GM21529 (cell line): ENCODE measurements at regions not wholly inside any gene's neighbourhood (a gene's known extent, or its start where the extent isn't known, plus 50 kb on each side); places are given as distances from the start of the nearest gene placed in this dataset.

Experiments
- ATAC-seq: cut with Tn5 transposase; IDR thresholded peaks from one replicate; pipeline ENCODE4 v1.9.1; 2021; ENCODE audit not compliant: unreplicated experiment

DNA sequence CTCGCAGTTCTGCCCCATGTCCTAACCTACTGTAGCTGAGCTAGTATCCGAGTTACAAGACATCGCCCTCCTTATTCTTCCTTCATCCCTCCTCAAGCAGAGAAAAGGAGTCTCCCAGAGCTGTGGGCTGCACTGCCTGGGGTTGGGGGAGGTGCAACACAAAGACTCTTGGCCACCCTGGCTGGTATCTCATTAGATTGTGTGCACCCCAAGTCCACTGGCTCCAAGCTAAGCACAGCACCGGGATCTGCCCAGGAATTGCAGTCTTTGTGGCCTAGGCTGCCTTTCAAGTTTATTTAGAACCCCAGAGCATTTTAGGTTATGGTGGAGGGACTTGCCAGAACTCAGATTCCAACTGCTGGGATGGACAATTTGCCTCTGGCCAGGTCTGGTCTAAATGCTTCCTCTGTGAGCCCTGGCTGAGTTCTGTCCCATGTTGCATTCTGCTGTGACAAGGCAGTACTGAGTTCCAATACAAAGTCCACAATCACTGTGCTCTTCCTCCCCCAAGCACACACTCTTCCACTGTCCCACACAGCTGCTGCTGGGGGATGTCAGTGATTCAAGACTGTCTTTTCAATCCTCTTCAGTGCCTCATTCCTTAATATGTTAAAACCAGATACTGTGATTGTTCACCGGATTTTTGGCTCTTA, 169.6 kb upstream of the CLEC14A start:
- no peak for ATAC-seq

DNA sequence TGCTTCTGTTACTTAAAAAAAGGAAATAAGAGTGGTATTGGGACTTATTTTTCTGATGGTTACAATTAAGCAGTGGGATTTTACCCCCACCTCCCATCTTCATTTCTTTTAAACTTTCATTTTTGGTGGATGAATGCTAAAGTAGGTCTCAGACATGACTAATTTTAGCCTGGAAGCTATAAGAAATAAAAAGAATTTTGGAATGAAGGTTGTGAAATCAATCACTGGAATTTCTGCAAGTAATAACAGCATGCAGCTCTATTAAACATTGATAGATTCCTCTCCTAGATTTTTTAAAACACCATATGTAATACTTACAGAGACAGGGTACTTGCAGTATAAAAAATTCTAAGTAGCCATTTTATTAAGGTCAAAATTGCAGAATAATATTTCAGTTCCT, 164.2 kb upstream of the CLEC14A start:
- ATAC-seq: no peak

- no peak for ATAC-seq
These were observed 163.7 kb upstream of the CLEC14A start for GRCh38 chr14:38419579-38419978.

- ATAC-seq: no peak
These were observed 156.8 kb upstream of the CLEC14A start for GRCh38 chr14:38412654-38413053.

DNA sequence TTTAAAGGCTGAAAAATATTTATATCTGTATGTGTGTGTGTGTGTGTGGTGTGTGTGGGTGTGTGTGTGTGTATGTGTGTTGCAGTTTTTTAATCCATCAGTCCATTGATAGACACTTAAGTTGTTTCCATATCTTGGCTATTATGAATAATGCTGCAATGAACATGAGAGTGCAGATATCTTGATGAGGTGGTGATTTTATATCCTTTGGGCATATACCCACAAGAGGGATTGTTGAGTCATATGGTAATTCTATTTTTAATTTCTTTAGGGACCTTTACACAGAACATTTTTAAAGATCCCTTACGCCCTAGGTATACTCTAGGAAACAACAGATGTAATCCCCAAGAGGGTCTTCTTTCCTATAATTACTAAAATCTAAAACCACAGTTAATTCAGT, 154.5 kb upstream of the CLEC14A start:
- ATAC-seq: no peak

- no peak for ATAC-seq
These were observed 153.3 kb upstream of the CLEC14A start for GRCh38 chr14:38409071-38409705.

DNA sequence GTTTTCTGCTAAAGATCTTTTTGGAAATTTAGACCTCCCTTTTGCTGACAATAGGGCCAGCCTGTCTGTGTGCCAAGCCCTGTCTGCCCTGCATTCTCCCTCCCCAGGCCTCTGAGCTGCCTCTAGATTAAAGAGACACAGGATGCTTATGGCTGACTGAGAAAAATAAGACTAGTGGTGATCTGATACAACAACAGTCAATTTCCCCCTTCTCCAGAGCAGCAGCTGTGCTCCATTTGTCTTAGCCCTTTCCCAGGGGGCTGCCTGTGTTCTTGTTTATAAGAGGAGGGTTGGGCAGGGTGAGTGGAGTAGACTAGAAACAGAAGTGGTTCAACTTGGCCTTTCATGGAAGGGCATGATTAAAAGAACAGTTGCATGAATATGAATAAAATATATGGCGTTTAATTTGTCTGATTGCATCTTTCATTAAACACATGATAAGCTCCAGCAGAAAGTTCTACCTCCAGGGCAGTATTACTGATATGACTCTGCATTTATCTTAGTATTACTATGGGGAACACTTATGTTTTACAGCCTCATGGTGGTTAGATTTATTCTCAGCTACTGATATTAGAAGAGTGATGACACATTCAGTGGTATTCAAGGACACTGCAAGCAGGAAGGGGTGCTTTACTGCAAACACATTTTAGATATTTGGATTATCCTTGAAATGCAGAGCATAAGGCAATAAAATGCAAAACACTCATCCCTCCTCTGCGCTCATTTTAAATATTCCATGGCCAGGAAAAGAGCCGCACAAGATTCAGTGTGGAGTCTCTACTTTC, 150.2 kb upstream of the CLEC14A start:
- ATAC-seq: no peak

GRCh38 chr14:38404616-38405015, 148.7 kb upstream of the CLEC14A start:
- ATAC-seq: no peak

- no peak for ATAC-seq
These were observed 148.2 kb upstream of the CLEC14A start for GRCh38 chr14:38404100-38404541.

GRCh38 chr14:38400751-38401150, 144.9 kb upstream of the CLEC14A start:
- ATAC-seq: no peak

DNA sequence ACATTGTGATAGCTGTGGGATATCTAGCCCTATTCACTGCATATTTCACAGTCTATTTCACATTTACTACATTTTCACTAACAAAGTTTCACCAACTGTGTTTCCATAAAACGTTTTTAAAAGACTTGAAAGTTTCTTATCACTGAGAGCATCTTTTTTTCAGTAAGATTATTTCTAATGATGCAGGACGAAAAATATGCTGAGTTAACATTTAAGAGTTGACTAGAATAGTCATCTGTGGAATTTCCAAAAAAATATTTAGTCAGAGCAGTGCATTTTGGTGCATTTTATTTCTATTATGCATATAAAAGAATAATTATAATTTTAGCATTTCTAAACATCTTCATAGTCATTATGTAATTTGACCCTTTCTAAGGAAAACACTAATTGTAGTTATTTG, 143.8 kb upstream of the CLEC14A start:
- no peak for ATAC-seq

DNA sequence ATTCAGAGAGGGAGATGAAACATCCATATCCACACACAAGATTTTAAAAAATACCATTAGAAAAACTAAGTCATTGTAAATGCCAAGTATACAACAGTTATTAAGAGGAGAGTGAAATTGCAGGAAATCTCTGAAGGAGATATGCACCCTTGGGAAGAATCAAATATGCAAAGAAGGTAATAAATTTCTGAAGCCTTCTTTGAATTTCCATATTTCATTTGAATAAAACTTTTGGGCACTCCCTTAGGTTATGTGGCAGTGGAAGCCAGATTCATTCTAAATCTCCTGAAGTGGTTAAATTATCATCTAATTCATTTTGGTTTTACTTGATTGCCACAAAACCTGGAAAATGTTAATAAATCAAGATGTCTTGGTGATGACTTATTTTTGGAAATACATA, 138.9 kb upstream of the CLEC14A start:
- ATAC-seq: no peak

DNA sequence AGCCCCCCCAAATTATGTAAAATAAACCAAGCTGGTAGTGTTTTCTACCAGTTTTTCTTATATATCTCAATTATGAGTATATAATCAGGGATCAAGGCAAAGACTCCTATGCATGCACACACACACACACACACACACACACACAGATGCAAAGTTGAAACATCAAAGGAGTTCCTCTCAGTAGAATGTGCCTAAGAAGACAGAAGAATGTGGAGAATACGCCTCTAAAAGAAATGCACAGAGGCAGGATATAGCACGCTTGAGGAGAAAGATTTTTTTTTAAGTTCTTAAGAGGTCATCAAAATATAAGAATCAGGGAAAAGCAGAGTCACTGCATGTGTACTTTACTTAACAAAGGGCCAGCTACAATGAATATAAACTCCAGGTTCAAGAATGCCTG, 138.2 kb upstream of the CLEC14A start:
- ATAC-seq: no peak

GRCh38 chr14:38391334-38391733, 135.4 kb upstream of the CLEC14A start:
- no peak for ATAC-seq

DNA sequence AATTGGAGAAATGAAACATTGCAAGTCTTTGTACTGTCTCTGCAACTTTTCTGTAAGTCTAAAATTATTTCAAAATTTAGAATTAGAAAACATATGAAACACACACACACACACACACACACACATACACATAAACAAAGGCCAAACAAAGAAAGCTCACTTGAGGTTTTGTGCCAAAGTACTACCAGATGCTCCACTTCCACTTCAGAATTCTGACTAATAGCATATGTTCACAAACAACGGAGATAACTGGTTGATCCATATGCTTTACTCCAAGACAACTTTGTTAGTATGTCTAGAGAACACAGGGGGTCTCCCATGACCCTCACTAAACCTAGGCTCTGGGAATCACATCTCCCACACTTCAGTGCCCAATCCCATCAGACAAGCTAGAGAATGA, 133.8 kb upstream of the CLEC14A start:
- no peak for ATAC-seq

- ATAC-seq: no peak
These were observed 131.9 kb upstream of the CLEC14A start for GRCh38 chr14:38387821-38388220.

- ATAC-seq: no peak
These were observed 129.9 kb upstream of the CLEC14A start for GRCh38 chr14:38385836-38386235.

DNA sequence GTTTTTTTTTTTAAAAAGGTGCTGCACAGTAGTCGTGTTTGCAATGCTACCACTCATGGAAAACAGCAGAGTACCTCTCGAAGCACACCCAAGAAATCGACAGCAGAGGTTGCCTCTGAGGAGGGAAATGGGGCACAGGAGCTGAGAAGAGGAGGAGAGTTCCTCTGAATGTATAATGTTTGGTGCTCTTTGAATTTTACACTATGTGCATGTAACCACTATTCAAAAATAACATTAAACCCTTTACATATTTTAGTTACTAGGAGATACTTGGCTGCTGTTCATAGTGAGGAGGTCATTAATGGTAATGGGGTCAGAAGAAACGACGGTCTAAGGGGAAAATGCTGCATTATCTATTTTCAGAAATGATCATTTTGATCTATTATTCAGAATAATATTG, 129.4 kb upstream of the CLEC14A start:
- ATAC-seq: no peak

DNA sequence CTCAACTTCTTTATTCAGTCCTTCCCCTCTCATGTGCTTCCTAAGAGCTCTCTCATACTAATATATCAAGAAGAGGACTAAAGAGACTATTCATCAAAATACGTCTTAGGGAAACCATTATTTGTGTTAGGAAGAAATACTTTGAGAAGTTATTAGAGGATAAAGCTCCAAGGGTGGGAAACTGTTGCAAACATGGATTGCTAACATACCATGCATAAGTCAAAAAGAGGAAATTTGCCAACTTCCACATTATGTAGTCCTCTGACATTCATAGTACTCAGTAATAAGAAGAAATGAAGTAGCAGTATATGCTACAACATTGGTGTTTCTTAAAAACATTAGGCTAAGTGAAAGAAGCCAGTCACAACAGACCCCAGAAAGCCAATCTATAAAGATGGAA, 128.8 kb upstream of the CLEC14A start:
- no peak for ATAC-seq

DNA sequence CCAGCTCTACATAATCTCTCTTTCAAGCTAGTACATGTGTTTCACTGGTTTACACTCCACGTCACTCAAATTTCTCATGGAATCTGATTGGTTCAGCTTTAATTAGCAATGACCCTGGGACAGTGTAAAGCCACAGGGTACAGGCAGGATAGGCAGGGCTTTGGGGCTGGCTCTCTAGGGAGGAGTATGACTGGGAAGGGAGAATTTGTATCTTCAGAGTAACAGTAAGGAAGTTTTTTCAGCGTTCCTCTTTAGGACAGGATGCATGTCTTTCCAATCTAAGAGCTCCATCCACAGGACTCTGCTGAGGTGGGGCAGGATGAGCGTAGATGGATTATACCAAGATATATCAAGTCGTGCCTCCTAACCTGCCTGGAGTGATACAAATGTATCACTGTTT, 112.0 kb upstream of the CLEC14A start:
- ATAC-seq: no peak

GRCh38 chr14:38366374-38366773, 110.5 kb upstream of the CLEC14A start:
- ATAC-seq: no peak

DNA sequence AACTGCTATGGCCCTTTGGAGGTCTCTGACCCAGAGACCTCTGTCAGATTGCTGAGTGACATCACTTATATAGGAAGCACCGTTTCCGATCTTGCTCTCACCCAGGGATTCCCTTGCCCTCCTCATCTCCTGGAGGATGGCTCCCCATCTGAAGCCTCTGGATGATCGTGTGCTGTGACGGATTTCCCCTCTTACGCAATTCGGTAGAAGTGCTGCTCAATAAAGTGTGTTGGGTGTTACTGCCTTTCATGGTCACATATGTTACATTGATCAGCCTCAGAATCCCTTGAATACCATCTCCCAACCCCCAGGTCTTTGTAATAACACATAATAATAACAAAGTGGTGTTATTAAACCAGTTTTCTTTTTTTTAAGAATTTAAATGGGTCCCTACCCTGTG, 107.3 kb upstream of the CLEC14A start:
- ATAC-seq: no peak
